ENCODE measurements at regions not wholly inside any gene's neighbourhood (a gene's known extent, or its start where the extent isn't known, plus 50 kb on each side); places are given as distances from the start of the nearest gene placed in this dataset.

- TF ChIP-seq EZH2 (IDR thresholded peaks at IDR 0.05; ENCODE audit: borderline replicate concordance, insufficient read depth, low read depth, low read length, poor library complexity, severe bottlenecking) (no peak), CTCF (IDR thresholded peaks at IDR 0.05) (no peak)
Measured at GRCh38 chr5:1702318-1702717, 97.3 kb downstream of the MRPL36 start.
